Mesodermal cell (in vitro differentiated cells): ENCODE measurements at regions not wholly inside any gene's neighbourhood (a gene's known extent, or its start where the extent isn't known, plus 50 kb on each side); places are given as distances from the start of the nearest gene placed in this dataset.
"Not testable (repeated sequence)": the region's sequence is repeated elsewhere in the genome, so short reads cannot be mapped to it uniquely, and the experiment has no call there.

Experiments used
- H3K27ac ChIP-seq: 2 replicates; pipeline ENCODE4 v1.7.0; 2013; ENCODE audit warnings: mild to moderate bottlenecking, low read depth, low read length, moderate library complexity; ENCODE audit not compliant: severe bottlenecking
- H3K36me3 ChIP-seq: 2 replicates; pipeline ENCODE4 v1.7.1; 2013; ENCODE audit warnings: mild to moderate bottlenecking, low read length, moderate library complexity; ENCODE audit not compliant: control insufficient read depth, insufficient read depth
- H3K4me1 ChIP-seq: one replicate; pipeline ENCODE4 v1.7.1; 2013; ENCODE audit warnings: mild to moderate bottlenecking, low read length; ENCODE audit not compliant: insufficient read depth, control insufficient read depth, poor library complexity, severe bottlenecking
- H3K4me3 ChIP-seq: 2 replicates; pipeline ENCODE4 v1.7.0; 2013; ENCODE audit warnings: low read length, control low read depth, mild to moderate bottlenecking; ENCODE audit not compliant: insufficient read depth, poor library complexity, severe bottlenecking; ENCODE audit errors: extremely low read depth
- H3K9me3 ChIP-seq: 2 replicates; pipeline ENCODE4 v1.7.1; 2013; ENCODE audit warnings: mild to moderate bottlenecking, low read length, moderate library complexity; ENCODE audit not compliant: control insufficient read depth
- WGBS, 2 experiments: methylation state at CpG; one replicate each; pipeline ENCODE4 v1.1.5; 2013; ENCODE audit warnings: missing lambda C conversion rate in 2 of 2; ENCODE audit not compliant: insufficient coverage in 2 of 2; 5-methylcytosine and 5-hydroxymethylcytosine counted together

DNA sequence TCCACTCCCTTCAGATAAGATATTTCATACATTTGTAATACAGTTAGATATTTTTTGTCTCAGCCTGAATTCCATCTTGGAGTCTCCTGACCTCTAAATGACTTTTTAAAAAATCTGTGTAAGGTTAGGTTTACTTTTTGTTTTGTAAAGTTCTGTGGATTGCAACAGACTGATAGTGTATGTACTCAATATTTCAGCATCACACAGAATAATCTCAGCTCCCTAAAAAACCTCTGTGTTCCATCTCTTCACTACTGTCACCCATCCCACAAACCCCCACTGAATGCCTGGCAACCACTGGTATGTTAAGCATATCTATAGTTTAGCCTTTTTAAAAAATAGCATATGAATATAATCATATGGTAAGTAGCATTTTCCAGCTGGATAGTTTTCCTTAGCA is 951.1 kb upstream of the ADAMTS5 start:
- not testable (repeated sequence) for H3K4me1 ChIP-seq, H3K4me3 ChIP-seq, H3K9me3 ChIP-seq, H3K27ac ChIP-seq, H3K36me3 ChIP-seq

DNA sequence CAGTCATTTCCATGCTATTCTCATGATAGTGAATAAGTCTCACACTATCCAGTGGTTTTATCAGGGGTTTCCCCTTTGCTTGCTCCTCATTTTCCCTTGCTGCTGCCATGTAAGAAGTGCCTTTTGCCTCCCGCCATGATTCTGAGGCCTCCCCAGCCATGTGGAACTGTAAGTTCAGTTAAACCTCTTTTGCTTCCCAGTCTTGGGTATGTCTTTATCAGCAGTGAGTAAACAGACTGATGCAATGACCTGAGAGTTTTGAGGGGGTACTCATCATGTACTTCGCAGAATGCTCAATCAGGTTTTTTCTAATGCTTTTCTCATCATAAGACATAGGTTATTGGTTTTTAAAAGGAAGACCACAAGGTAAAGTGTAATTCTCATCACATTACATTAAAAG is 949.4 kb upstream of the ADAMTS5 start:
- H3K27ac ChIP-seq, H3K9me3 ChIP-seq, H3K36me3 ChIP-seq, H3K4me3 ChIP-seq, H3K4me1 ChIP-seq: not testable (repeated sequence)
- no CpG with 5 or more reads among the region's 2 CpGs for WGBS, 2 experiments

DNA sequence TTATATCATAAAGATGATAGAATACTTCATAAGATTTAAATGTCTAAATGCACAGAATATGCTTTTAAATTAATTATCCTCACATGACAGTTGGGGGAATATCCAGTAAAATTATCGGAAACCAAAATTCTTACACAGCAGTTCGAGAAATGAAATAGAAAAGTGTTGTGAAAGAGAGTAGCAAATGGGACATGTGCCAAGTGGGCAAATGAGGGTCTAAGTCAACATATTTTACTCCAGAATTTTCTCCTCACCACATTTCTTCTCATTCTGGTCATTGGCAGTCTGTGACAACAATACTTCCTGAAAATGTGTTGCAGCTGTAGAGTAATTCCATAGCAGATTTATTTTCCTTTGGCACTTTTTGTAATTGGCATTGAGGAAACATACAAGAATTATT is 945.2 kb upstream of the ADAMTS5 start:
- not testable (repeated sequence) for H3K9me3 ChIP-seq, H3K27ac ChIP-seq, H3K4me1 ChIP-seq, H3K36me3 ChIP-seq, H3K4me3 ChIP-seq
- no CpG with 5 or more reads among the region's 2 CpGs for WGBS, 2 experiments

DNA sequence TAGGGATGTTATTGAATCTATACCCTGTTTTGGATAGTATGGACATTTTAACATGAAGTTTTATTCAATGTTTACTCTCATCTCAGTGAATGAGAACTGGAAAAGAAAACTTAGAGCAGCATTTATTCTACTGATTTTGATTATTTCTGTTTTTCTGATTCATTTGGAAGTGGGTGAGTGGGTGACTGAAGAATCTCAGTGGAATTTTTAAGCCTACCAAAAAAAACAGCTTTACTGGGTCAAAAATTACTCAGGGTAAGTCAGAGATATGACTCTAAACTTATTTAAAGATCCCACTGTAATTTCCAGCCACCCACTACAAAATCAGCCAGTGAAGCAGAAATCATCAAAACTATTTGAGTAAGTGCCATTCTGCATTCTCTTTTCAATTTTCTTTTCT is 942.6 kb upstream of the ADAMTS5 start:
- H3K36me3 ChIP-seq, H3K27ac ChIP-seq, H3K4me1 ChIP-seq, H3K9me3 ChIP-seq, H3K4me3 ChIP-seq: not testable (repeated sequence)

GRCh38 chr21:27908816-27909215 is 941.9 kb upstream of the ADAMTS5 start:
- not testable (repeated sequence) for H3K4me3 ChIP-seq, H3K36me3 ChIP-seq, H3K4me1 ChIP-seq, H3K27ac ChIP-seq, H3K9me3 ChIP-seq
- WGBS, 2 experiments = no CpG with 5 or more reads among the region's 4 CpGs

GRCh38 chr21:27902904-27903303 is 936.0 kb upstream of the ADAMTS5 start:
- no CpG with 5 or more reads among the region's 2 CpGs for WGBS, 2 experiments
- not testable (repeated sequence) for H3K4me3 ChIP-seq, H3K27ac ChIP-seq, H3K4me1 ChIP-seq, H3K36me3 ChIP-seq, H3K9me3 ChIP-seq

GRCh38 chr21:27893619-27894018 is 926.7 kb upstream of the ADAMTS5 start:
- not testable (repeated sequence) for H3K9me3 ChIP-seq, H3K36me3 ChIP-seq, H3K4me1 ChIP-seq, H3K27ac ChIP-seq, H3K4me3 ChIP-seq
- 100% methylated on average over 1 of the region's 3 CpGs; no CpG with 5 or more reads in 1 of the 2 experiments for WGBS, 2 experiments

- H3K4me3 ChIP-seq, H3K9me3 ChIP-seq, H3K27ac ChIP-seq, H3K36me3 ChIP-seq, H3K4me1 ChIP-seq: not testable (repeated sequence)
- WGBS, 2 experiments = 60% methylated on average over 1 of the region's 4 CpGs; no CpG with 5 or more reads in 1 of the 2 experiments
Observed at GRCh38 chr21:27891495-27891894, 924.6 kb upstream of the ADAMTS5 start.

- not testable (repeated sequence) for H3K9me3 ChIP-seq
- no CpG with 5 or more reads among the region's 1 CpG for WGBS, 2 experiments
Observed at GRCh38 chr21:27887808-27888455, 921.0 kb upstream of the ADAMTS5 start.

GRCh38 chr21:27885296-27885711 is 918.4 kb upstream of the ADAMTS5 start:
- no peak overlapping the region for H3K27ac ChIP-seq
- 96 to 97% methylated on average over 15 to 28 of the region's 31 CpGs for WGBS, 2 experiments
- no peaks in the 10 kb centered on the region for H3K36me3 ChIP-seq
- no peak overlapping the region for H3K4me3 ChIP-seq
- H3K4me1 ChIP-seq = no peaks in the 10 kb centered on the region
- H3K9me3 ChIP-seq = no peaks in the 10 kb centered on the region

More at GRCh38 chr21:27887808-27888455, 921.0 kb upstream of the ADAMTS5 start:
- not testable (repeated sequence) for H3K36me3 ChIP-seq, H3K4me1 ChIP-seq, H3K4me3 ChIP-seq, H3K27ac ChIP-seq

GRCh38 chr21:27881331-27881730 is 914.4 kb upstream of the ADAMTS5 start:
- H3K27ac ChIP-seq, H3K4me3 ChIP-seq, H3K36me3 ChIP-seq, H3K4me1 ChIP-seq, H3K9me3 ChIP-seq: not testable (repeated sequence)
- 80 to 90% methylated on average over 1 to 2 of the region's 3 CpGs for WGBS, 2 experiments

- H3K27ac ChIP-seq, H3K4me1 ChIP-seq, H3K36me3 ChIP-seq, H3K4me3 ChIP-seq: not testable (repeated sequence)
- whole genome bisulfite sequencing, 2 experiments = 80 to 100% methylated on average over 1 of the region's 2 CpGs
- H3K9me3 ChIP-seq = peaks cover 15% of the 10 kb centered on the region
Observed at GRCh38 chr21:27872411-27872810, 905.5 kb upstream of the ADAMTS5 start.
